Right renal cortex interstitium (tissue), 3 donors: ENCODE measurements at regions not wholly inside any gene's neighbourhood (a gene's known extent, or its start where the extent isn't known, plus 50 kb on each side); places are given as distances from the start of the nearest gene placed in this dataset.
"Not testable (repeated sequence)": the region's sequence is repeated elsewhere in the genome, so short reads cannot be mapped to it uniquely, and the experiment has no call there.

Experiments used
- DNase-seq, 3 donors: peaks; one replicate each; pipeline ENCODE4 v3.0.0-alpha.2; 2013; ENCODE audit warnings: low read depth in 3 of 3, low spot score in 2 of 3

DNA sequence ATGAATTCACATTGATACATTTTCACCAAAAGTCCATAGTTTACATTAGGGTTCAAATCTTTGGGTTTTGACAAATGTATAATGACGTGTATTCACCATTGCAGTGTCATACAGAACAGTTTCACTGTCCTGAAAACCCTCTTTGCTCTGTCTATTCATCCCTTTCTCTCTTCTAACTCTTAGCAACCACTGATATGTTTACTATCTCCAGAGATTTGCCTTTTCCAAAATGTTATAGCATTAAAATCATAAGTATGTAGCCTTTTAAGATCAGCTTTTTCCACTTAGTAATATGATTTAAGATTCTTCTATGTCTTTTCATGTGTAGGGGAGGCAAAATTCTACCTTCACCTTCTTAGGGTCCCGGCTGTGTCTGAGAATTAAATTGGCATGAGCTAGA is 203.8 kb downstream of the TPRG1 start:
- DNase-seq, result no peak

DNA sequence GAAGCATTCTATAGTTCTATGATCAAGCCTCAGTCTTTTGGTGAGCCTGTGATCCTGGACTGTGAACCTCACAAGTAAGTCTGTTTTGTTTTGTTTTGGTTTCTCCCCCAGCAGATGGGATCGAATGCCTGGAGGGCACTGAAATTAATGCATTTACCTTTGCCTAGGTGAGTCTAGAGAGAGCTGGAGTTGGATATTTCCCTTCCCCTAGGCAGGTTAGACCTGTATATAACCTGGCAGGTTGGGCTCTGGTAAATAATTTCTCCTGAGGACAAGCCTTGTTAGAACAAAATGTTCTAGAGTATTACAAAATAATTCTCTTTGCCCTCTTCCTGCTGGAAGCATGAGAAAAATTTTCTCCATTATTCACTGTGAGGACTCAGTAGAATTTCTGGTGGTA is 211.9 kb downstream of the TPRG1 start:
- DNase-seq, result no peak

DNA sequence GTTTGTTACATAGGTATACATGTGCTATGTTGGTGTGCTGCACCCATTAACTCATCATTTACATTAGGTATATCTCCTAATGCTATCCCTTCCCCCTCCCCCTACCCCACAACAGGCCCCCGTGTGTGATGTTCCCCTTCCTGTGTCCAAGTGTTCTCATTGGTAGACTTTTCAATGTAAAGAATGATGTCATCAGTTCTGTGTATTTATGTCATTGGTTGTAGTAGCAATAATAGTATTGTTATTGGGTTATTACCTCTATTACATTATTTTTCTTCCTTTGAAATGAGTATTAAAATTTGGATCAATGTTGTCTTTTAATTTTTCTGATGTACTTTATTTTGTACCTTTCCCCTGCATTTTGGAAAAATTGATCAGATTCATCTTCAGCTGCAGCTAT is 214.1 kb downstream of the TPRG1 start:
- DNase-seq, result not testable (repeated sequence)

- no peak for DNase-seq
These were observed 215.0 kb downstream of the TPRG1 start for GRCh38 chr3:189386739-189387138.

DNA sequence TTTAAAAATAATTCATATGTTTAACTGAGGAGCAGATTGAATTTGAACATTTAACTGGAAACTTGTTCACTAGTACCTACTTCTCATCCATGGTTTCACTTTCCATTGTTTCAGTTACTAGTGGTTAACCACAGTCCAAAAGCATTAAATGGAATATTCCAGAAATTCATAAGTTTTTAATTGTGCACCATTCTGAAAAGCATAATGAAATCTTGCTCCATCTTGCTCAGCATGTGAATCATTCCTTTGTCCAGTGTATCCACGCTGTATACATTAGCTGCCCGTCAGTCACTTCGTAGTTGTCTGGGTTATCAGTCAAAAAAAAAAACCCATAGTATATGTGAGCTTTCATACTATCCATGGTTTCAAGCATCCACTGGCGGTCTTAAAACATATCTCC is 217.6 kb downstream of the TPRG1 start:
- DNase-seq, result no peak

DNA sequence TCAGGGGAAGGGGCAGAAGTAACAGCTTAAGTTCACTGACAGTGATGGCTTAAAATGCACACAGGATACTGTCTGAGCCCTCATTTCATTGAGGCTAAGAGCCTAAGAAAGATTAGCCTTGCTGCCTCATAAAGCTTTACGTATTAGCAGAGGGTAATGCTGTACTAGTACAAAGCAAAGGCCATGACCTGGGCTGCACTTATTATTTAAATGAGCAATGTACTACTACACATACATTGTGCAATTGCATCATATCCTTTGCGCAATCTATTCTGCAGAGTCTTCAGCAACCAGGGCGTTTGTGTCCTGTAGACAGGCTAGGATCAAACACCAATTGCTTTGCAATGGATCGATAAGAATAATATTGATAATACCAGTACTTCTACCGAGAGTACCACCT is 221.8 kb downstream of the TPRG1 start:
- DNase-seq, result no peak

DNA sequence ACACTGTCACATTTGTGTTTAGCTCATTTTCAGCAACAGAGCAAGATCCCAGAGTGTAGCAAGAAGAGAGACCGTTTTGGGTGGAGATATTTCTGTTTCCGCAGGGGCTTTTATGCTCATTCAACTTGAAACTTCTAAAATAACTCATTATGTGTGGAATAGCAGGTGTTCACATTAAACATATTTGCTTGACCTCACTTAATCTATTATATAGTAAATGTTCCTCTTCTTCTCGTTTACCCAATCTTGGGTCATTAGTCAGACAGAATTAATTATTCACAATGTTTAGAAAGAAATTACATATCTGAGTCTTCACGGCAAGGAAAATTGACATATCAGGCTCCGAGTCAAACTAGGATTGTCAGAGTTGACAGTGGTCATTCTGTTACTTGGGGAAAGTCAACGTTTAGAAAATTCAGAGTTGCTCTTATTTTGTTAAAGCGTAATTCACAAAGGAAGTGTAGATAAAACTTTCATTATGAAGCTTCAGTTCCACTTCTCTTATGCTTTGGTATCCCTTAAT is 222.9 kb downstream of the TPRG1 start:
- DNase-seq, result no peak

GRCh38 chr3:189395825-189396224 is 224.1 kb downstream of the TPRG1 start:
- DNase-seq, result no peak

DNA sequence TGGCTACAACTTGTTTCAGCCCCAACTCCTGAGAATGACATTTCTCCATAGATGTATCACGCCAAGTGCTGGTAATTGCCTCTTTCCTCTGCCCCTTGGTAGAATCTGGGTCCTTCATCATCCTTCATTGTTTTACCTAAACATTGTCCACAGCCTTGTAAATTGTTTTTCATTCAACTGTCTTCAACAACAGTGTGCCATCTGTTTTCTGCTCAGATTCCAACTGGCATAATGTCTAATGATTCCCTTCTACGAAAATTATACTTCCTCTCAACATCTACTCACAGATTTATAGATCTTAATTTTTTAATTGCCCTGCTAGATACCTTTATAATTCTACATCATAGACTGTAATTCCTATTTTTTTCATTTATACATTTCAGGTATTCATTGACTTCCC is 226.9 kb downstream of the TPRG1 start:
- no peak for DNase-seq

DNA sequence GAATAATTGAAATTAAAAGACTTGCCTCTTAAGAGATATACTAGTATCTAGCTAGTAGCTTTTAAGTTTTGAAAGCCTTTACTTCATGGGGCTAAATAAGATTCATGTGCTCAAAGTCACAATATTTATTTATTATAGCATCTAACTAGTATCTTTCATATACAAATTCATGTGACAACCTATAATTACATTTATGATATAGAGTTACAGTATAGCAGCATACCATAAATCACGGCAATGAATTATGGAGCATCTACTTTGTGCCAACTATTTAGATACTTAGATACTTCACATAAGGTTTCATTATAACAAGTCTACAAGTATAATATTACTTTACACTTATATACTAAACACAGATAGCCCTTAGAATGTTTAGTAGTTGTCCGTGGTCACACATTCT is 229.4 kb downstream of the TPRG1 start:
- DNase-seq, result no peak

DNA sequence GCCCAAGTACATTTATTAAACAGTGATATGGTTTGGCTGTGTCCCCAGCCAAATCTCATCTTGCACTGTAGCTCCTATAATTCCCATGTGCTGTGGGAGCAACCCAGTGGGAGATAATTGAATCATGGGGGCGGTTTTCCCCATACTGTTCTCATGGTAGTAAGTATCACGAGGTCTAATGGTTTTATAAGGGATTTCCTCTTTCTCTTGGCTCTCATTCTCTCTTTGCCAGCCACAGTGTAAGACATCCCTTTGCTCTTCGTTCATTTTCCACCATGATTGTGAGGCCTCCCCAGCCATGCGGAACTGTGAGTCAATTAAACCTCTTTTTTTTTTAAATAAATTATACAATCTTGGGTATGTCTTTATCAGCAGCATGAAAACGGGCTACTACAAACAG is 228.0 kb upstream of the TP63 start:
- DNase-seq, result no peak

DNA sequence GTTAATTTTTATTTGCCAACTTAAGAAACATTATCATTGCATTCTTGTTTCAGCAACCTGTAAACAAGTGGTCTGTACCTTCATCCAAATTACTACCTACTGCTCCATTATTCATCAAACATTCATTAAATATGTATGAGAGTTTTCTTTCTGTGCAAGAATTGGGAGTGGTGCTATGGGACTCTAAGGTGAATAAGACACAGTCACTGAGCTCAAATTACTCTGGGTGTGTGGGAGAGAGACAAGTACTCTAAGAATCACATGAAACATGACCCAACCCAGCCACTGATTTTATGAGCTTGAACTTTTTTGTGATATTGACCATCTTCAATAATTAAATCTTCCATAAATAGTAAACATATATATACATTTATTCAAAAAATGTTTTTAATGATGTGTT is 227.2 kb upstream of the TP63 start:
- DNase-seq, result no peak

DNA sequence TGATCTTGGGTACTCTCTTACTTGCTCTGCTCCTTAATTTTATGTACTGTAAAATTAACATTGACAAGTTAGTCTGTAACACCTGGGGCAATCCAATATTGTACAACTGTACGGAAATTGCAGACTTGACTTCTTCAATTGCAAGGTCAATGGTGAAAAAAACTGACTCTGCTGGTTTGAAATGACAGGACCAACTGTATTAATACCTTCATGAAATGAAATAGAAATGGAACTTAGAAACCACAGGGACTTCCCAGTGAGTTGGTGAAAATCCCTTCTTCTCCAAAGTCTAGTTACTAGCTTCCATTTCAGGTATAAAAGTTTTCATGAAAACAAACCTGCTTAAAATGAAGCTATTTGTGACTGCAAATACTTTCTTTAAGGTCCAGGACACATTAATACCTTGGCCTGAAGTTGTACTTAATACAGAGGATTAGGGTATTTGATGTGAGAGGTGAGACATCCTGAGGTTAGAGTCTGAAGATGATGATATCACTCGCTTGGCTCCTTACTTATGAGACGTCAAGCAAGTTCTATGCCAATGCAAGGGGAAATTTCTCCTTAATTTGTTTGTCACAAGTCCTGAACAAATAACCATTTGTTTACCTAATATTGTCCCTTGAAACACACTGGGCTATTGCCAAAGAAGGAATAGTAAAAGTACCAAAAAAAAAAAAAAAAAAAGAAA is 226.2 kb upstream of the TP63 start:
- DNase-seq, result no peak

DNA sequence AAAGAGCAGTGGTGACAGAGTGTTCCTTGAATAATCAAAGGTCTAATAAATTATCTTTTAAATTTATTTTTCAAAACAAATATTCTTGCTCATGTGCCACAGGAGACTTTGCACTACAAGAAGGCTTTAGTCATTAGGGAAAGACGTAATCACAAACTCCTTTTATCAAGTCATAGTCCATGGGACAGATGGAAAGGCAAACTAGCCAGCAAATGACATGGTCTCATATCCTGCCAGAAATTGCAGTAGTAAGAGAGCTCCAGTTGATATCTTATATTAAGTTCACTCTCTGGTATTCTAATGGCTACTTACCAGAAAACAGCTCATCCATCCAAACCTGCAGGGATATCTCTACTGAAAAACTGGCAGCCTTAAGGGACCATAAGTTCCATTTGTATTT is 225.0 kb upstream of the TP63 start:
- no peak for DNase-seq

DNA sequence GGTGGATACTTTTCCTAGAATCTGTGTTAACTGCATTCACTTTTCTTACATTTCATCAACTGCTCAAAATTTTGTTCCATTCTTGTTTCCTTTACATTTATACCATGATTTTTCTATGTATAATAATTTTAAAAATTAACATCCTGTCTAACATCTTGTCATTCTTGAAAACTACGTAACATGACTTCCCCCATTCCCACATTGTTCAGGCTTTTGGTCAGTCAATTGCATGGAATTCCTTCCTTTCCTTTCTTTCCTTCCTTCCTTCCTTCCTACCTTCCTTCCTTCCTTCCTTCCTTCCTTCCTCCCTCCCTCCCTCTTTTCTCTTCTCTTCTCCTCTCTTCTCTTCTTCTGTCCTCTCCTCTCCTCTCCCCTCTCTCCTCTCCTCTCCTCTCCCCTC is 220.7 kb upstream of the TP63 start:
- no peak for DNase-seq

- DNase-seq, result no peak
These were observed 212.2 kb upstream of the TP63 start for GRCh38 chr3:189419038-189419437.

DNA sequence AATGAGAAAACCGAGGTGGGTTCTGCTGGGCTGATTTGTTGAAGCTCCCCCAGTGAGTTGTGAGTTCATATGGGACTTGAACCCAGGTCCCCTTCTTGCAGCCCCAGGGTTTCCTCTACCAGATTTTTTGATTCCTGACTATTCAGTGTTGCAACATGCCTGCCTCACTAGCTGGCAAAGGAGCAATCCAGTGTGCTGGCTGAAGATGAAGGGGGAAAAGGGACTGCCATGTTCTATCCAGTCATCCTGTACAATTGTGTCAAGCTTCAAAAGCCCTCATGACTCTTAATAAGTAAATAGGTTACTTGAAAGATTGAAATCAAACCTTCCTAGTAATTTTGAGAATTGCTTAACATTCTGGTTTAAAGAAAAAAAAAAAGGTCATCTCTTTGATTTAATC is 211.5 kb upstream of the TP63 start:
- DNase-seq, result no peak

- no peak for DNase-seq
These were observed 206.3 kb upstream of the TP63 start for GRCh38 chr3:189424922-189425321.

DNA sequence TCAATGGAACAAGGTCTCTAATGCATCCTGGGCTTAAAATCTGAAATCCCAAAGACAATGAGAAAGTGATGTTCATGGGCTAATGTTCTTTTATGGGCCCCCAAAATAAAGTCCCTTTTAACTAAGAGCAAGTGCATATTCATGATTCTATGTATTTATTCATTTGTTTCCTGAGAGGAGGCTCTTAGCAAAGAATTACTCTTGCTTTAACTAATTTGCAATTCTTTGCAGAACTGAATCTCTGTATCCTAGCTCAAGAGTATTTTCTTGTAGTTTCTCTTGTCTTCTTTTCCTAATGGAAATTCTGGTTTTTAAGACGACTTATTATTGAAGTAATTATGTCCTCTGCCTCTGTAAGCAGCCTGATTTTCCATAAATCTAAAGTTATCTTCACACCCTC is 202.2 kb upstream of the TP63 start:
- DNase-seq, result no peak

DNA sequence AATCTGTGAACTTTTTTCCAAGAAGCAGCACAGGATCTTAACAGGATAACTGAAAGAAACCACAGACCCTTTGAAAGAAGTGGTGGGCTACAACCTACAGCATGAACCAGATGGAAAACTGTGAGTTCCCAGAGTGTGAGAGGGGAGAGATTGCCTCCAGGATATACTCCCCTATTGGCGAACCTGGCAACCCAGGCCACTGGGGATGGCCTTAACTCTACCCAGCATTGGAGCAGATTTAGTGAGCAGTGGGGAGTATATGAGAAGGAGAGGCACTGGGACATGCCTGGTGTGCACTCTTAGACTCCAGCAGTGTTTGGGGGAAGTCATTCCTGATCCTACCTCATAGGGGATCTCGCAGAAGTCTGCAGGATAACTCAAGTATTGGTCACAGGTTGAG is 201.0 kb upstream of the TP63 start:
- no peak for DNase-seq

DNA sequence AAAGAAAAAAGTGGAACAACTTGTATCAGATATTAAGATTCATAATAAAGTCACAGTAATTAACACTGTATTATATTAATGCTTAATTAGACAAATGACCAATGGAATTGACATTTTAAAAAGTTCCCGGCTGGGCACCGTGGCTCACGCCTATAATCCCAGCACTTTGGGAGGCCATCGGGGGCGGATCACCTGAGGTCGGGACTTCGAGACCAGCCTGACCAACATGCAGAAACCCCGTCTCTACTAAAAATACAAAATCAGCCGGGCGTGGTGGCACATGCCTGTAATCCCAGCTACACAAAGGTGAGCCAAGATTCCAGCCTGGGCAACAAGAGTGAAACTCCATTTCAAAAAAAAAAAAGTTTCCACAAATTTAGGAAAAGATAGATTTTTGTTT is 188.9 kb upstream of the TP63 start:
- DNase-seq, result not testable (repeated sequence)

GRCh38 chr3:189446959-189447560 is 184.1 kb upstream of the TP63 start:
- DNase-seq, result no peak

- DNase-seq, result no peak
These were observed 182.1 kb upstream of the TP63 start for GRCh38 chr3:189449084-189449483.
